GM12873 (cell line): ENCODE measurements at regions not wholly inside any gene's neighbourhood (a gene's known extent, or its start where the extent isn't known, plus 50 kb on each side); places are given as distances from the start of the nearest gene placed in this dataset.

Source experiments
- TF ChIP-seq, protein P1 (sequence below): IDR thresholded peaks from 2 replicates; pipeline ENCODE4 v1.5.1; 2012; ENCODE audit warnings: low read depth, mild to moderate bottlenecking, moderate library complexity, low read length, control low read depth; ENCODE audit not compliant: insufficient read depth; ENCODE audit errors: missing control alignments

GRCh38 chr3:18779704-18780103, 354.6 kb upstream of the SATB1 start:
- TF ChIP-seq, protein P1, sequence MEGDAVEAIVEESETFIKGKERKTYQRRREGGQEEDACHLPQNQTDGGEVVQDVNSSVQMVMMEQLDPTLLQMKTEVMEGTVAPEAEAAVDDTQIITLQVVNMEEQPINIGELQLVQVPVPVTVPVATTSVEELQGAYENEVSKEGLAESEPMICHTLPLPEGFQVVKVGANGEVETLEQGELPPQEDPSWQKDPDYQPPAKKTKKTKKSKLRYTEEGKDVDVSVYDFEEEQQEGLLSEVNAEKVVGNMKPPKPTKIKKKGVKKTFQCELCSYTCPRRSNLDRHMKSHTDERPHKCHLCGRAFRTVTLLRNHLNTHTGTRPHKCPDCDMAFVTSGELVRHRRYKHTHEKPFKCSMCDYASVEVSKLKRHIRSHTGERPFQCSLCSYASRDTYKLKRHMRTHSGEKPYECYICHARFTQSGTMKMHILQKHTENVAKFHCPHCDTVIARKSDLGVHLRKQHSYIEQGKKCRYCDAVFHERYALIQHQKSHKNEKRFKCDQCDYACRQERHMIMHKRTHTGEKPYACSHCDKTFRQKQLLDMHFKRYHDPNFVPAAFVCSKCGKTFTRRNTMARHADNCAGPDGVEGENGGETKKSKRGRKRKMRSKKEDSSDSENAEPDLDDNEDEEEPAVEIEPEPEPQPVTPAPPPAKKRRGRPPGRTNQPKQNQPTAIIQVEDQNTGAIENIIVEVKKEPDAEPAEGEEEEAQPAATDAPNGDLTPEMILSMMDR: no peak

DNA sequence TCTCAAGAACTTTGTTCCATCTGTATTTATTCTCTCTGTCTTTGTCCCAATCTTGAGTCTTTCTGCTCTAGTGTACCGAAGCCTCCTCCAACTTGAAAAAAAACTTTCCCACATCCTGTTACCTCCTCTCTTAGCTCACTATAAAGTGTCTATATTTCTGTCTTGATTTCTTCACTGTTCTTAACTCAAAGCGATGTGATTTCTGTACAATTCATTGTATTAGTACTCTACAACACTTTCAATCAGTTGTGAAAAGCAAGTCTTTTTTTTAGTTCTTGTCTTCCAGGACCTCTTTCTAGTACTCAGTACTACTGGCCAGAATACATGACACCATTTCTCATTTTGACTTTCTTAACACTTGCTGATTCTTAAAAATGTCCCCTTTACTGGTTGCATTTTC, 353.5 kb upstream of the SATB1 start:
- TF ChIP-seq, protein P1: no peak

GRCh38 chr3:18778094-18778493, 353.0 kb upstream of the SATB1 start:
- TF ChIP-seq, protein P1: no peak

DNA sequence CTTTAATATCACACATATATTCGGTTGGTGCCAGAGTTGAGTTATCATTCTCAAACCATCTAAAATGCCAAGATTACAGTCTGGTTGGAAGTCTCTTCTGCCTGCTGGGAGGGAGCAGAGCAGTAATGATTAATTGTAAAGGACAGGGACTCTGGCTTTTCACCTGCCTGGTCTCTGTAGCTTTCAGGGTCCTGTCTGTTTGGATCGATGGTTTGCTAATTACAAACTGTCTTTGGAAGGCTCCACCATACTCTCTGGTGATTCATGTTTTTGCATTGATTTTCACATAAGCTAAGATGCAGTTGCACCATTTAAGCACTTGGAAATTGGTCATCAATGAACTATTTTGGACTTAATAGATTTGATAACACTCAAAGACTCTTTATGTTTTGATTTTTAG, 350.4 kb upstream of the SATB1 start:
- TF ChIP-seq, protein P1: no peak

GRCh38 chr3:18774319-18775088, 349.4 kb upstream of the SATB1 start:
- TF ChIP-seq, protein P1: no peak

- TF ChIP-seq, protein P1: no peak
Measured at GRCh38 chr3:18772699-18773305, 347.7 kb upstream of the SATB1 start.

DNA sequence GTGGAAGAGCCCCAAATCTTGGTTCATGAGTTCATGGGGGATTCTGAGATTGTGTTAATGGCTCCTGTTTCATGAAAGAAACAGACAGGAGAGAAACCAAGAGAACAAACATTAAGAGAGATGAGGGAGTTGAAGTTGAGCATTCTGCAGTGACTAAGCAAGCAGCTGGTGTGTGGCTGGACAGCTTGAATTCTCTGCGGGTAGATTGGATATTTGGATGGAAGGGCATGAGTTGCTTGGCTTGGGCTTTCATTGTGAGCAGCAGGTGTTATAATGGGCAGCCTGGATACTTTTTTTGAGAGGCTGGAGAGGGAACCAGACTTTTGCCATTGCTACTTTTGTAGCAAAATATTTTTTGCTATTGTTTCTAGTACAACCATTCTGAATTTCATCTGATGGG, 346.8 kb upstream of the SATB1 start:
- TF ChIP-seq, protein P1: no peak
